DND-41 (cell line): ENCODE measurements at regions not wholly inside any gene's neighbourhood (a gene's known extent, or its start where the extent isn't known, plus 50 kb on each side); places are given as distances from the start of the nearest gene placed in this dataset.

Experiments used
- ATAC-seq: fragments of 200-7000 bp; cut with Tn5 transposase; 3 replicates; pipeline ENCODE4 v1.9.1; 2021; ENCODE audit warnings: low read depth; ENCODE audit not compliant: insufficient read depth
- DNase-seq: peaks from one replicate; pipeline ENCODE4 v3.0.0-alpha.2; 2020
- H2AFZ ChIP-seq: 2 replicates; pipeline ENCODE4 v1.6.0; 2012; ENCODE audit warnings: low read depth, low read length
- H3K27ac ChIP-seq: 2 replicates; pipeline ENCODE4 v1.5.1; 2012; ENCODE audit warnings: low read length, inconsistent platforms
- H3K27me3 ChIP-seq: fragments of 200-600 bp; sonication (generic); 2 replicates; pipeline ENCODE4 v1.6.0; 2012; ENCODE audit warnings: low read length, mild to moderate bottlenecking, inconsistent platforms; ENCODE audit not compliant: insufficient read depth, poor library complexity
- H3K36me3 ChIP-seq: 2 replicates; pipeline ENCODE4 v1.5.1; 2012; ENCODE audit warnings: low read length, inconsistent platforms; ENCODE audit not compliant: insufficient read depth
- H3K4me1 ChIP-seq: 2 replicates; pipeline ENCODE4 v1.5.1; 2012; ENCODE audit warnings: mild to moderate bottlenecking, low read length; ENCODE audit not compliant: insufficient read depth
- H3K4me2 ChIP-seq: 2 replicates; pipeline ENCODE4 v1.6.0; 2012; ENCODE audit warnings: mild to moderate bottlenecking, moderate library complexity, low read length, inconsistent platforms; ENCODE audit not compliant: insufficient read depth
- H3K4me3 ChIP-seq, 2 experiments: fragments of 200-600 bp in 1 of 2; shearing (Covaris generic) in 1 of 2; 2 replicates each; pipeline ENCODE4 v1.5.1; 2012 to 2016; ENCODE audit warnings: inconsistent platforms in 2 of 2, low read length in 2 of 2, mild to moderate bottlenecking in 2 of 2, low read depth in 1 of 2, moderate library complexity in 1 of 2
- H3K79me2 ChIP-seq: 2 replicates; pipeline ENCODE4 v1.6.0; 2012; ENCODE audit warnings: low read length, inconsistent platforms; ENCODE audit not compliant: insufficient read depth
- H3K9ac ChIP-seq: 2 replicates; pipeline ENCODE4 v1.6.0; 2012; ENCODE audit warnings: low read depth, mild to moderate bottlenecking, inconsistent platforms, low read length, moderate library complexity
- H3K9me3 ChIP-seq: 2 replicates; pipeline ENCODE4 v1.5.1; 2012; ENCODE audit warnings: low read length, moderate library complexity, mild to moderate bottlenecking, inconsistent platforms; ENCODE audit not compliant: insufficient read depth, severe bottlenecking
- H4K20me1 ChIP-seq: 2 replicates; pipeline ENCODE4 v1.6.0; 2012; ENCODE audit warnings: low read length; ENCODE audit not compliant: insufficient read depth
- CTCF ChIP-seq: IDR thresholded peaks from 2 replicates; pipeline ENCODE4 v1.5.1; 2012; ENCODE audit warnings: borderline replicate concordance, low read length, moderate library complexity, mild to moderate bottlenecking; ENCODE audit not compliant: poor library complexity, severe bottlenecking; ENCODE audit errors: extremely low read depth
- EZH2 ChIP-seq: IDR thresholded peaks from 3 replicates; pipeline ENCODE4 v1.6.1; 2012; ENCODE audit warnings: borderline replicate concordance, low read depth, mild to moderate bottlenecking, moderate library complexity, low read length, inconsistent platforms; ENCODE audit not compliant: severe bottlenecking

GRCh38 chr6:105780146-105780860 is 305.8 kb upstream of the PRDM1 start:
- H3K4me2 ChIP-seq = no peak overlapping the region
- no peak for TF ChIP-seq CTCF
- TF ChIP-seq EZH2 = no peak

GRCh38 chr6:105779110-105779509 is 307.0 kb upstream of the PRDM1 start:
- H3K9me3 ChIP-seq = peaks cover 17% of the 10 kb centered on the region
- no peak overlapping the region for H2AFZ ChIP-seq
- DNase-seq = peak; percentile 17
- no peak overlapping the region for H3K4me3 ChIP-seq
- no peak for TF ChIP-seq CTCF
- TF ChIP-seq EZH2 = no peak
- no peaks in the 10 kb centered on the region for H3K36me3 ChIP-seq
- no peaks in the 10 kb centered on the region for H3K27me3 ChIP-seq
- H3K27ac ChIP-seq = no peak overlapping the region
- H3K4me2 ChIP-seq = no peak overlapping the region
- no peak overlapping the region for H3K9ac ChIP-seq
- ATAC-seq = peak; percentile 53
- H3K79me2 ChIP-seq = no peaks in the 10 kb centered on the region
- peaks cover 26% of the 10 kb centered on the region for H3K4me1 ChIP-seq
- H4K20me1 ChIP-seq = no peaks in the 10 kb centered on the region

More at GRCh38 chr6:105780146-105780860, 305.8 kb upstream of the PRDM1 start:
- Histone ChIP-seq H3K27ac (no peak overlapping the region), H3K9ac (no peak overlapping the region), H3K4me3 (no peak overlapping the region), H2AFZ (no peak overlapping the region), H3K79me2 (no peaks in the 10 kb centered on the region), H3K9me3 (peaks cover 8% of the 10 kb centered on the region), H4K20me1 (no peaks in the 10 kb centered on the region), H3K27me3 (no peaks in the 10 kb centered on the region), H3K4me1 (peaks cover 26% of the 10 kb centered on the region), H3K36me3 (no peaks in the 10 kb centered on the region)
- ATAC-seq = no peak
- no peak for DNase-seq

- Histone ChIP-seq H4K20me1 (no peaks in the 10 kb centered on the region), H3K4me2 (no peak overlapping the region), H3K9ac (no peak overlapping the region), H3K4me1 (peaks cover 18% of the 10 kb centered on the region), H3K36me3 (no peaks in the 10 kb centered on the region), H3K27ac (no peak overlapping the region), H3K9me3 (peaks cover 17% of the 10 kb centered on the region), H3K27me3 (no peaks in the 10 kb centered on the region), H3K79me2 (no peaks in the 10 kb centered on the region), H3K4me3 (no peak overlapping the region), H2AFZ (no peak overlapping the region)
- DNase-seq = no peak
- TF ChIP-seq EZH2 (no peak), CTCF (no peak)
- no peak for ATAC-seq
Observed at GRCh38 chr6:105775095-105775494, 311.0 kb upstream of the PRDM1 start.

- Histone ChIP-seq H3K9ac (no peak overlapping the region), H3K27me3 (no peaks in the 10 kb centered on the region), H3K36me3 (no peaks in the 10 kb centered on the region), H3K27ac (no peak overlapping the region), H3K4me3 (no peak overlapping the region), H3K4me2 (no peak overlapping the region), H3K4me1 (peaks cover 15% of the 10 kb centered on the region), H3K79me2 (no peaks in the 10 kb centered on the region), H3K9me3 (peaks cover 17% of the 10 kb centered on the region), H4K20me1 (no peaks in the 10 kb centered on the region), H2AFZ (no peak overlapping the region)
- TF ChIP-seq EZH2 = no peak
- no peak for TF ChIP-seq CTCF
- ATAC-seq = no peak
- no peak for DNase-seq
Observed at GRCh38 chr6:105774247-105774646, 311.9 kb upstream of the PRDM1 start.
